ENCODE measurements at regions not wholly inside any gene's neighbourhood (a gene's known extent, or its start where the extent isn't known, plus 50 kb on each side); places are given as distances from the start of the nearest gene placed in this dataset.
"Not testable (repeated sequence)": the region's sequence is repeated elsewhere in the genome, so short reads cannot be mapped to it uniquely, and the experiment has no call there.

GRCh38 chr10:106378251-106378650 lies 786.3 kb downstream of the SORCS1 start:
- no peak for DNase-seq

GRCh38 chr10:106370751-106371150 lies 793.8 kb downstream of the SORCS1 start:
- no peak for DNase-seq

- DNase-seq: no peak
These were observed 803.6 kb downstream of the SORCS1 start for GRCh38 chr10:106360870-106361269.

DNA sequence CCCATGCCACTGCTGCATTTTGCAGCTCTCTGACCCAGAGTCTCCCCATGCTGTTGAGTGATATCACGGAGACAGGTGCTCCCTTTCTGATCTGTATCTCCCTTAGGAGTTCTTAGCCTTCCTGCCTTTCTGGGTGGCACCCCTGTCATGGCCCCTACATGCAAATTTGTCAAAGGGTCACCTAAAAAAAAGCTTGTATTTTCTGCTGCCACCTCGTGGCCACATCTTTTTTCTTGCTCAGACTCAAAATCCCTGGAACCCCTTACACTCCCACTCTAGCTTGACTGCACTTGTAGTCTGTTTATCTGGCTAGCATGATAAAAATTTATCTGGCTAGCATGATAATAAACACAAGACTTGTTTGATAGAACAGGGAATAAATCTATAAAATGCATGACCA lies 809.1 kb downstream of the SORCS1 start:
- DNase-seq: no peak

DNA sequence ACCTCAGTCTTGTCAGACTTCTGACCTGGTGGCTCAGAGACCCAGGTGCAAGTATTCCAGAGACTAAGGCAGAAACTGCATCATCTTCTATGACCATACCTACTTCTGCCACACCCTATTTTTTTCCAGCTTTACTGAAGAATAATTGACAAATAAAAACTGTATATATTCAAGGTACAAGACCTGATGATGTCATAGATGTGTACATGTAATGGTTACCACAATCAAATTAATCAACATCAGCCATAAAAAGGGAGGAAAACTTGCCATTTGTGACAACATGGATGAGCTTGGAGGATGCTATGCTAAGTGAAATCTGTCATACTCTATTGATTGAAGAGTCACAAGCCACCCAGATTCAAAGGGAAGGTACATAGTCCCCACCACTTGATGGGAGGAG lies 815.6 kb downstream of the SORCS1 start:
- no peak for DNase-seq

- DNase-seq: no peak
These were observed 817.0 kb downstream of the SORCS1 start for GRCh38 chr10:106347547-106347946.

GRCh38 chr10:106343539-106343938 lies 821.0 kb downstream of the SORCS1 start:
- not testable (repeated sequence) for DNase-seq

DNA sequence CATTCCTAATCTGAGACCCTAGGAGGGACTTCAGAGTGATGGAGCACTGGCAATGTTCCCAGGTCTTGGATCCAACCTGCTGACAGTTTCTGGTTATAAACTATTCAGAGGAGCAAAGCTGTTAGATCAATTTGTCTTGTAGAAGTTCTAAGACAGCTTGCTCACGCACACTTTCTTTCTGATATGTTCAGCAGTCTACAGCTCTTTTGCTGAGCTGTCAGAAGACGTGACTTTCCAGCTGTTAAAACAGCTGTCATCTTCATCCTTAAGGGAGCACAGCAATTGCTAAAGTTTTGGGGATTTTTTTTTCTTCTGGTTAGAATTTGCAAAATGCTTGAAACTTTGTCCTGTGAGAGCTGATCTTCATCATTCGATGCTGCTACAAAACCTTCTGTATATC lies 823.1 kb downstream of the SORCS1 start:
- DNase-seq: no peak

GRCh38 chr10:106338486-106338885 lies 826.0 kb downstream of the SORCS1 start:
- no peak for DNase-seq

DNA sequence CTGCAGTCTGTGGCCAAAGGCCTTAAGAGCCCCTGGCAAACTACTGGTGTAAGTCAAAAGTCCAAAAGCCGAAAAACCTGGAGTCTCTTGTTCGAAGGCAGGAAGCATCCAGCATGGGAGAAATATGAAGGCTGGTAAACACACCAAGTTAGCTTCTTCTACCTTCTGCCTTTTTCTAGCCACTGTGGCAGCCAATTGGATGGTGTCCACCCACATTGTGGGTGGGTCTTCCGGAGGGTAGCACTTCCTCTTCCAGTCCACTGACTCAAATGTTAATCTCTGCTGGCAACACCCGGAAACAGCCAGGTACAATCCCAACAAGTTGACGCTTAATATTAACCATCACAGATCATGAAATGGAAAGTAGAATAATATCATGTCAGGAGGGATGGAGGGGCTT lies 827.6 kb downstream of the SORCS1 start:
- no peak for DNase-seq

- DNase-seq: no peak
These were observed 836.8 kb downstream of the SORCS1 start for GRCh38 chr10:106327747-106328146.

DNA sequence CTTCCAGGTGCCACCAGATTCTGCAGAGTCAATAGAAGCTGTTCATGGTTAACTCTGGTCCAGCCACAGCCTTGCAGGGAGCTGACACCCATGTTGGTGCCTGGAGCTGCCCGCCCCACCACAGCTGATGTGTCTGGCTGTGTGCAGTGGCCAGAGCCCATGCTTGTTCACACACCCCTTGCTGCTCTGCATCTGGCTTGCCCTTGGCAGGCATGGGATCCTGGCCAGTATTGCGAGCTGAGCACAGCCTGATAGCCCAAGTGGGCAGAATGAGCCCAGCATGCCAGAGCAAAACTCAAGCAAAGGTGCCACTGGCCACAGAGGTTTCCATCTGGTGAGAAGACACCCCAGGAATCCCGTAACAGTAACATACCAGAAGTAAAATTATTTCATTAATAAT lies 843.6 kb downstream of the SORCS1 start:
- no peak for DNase-seq

GRCh38 chr10:106320078-106320477 lies 844.4 kb downstream of the SORCS1 start:
- no peak for DNase-seq

DNA sequence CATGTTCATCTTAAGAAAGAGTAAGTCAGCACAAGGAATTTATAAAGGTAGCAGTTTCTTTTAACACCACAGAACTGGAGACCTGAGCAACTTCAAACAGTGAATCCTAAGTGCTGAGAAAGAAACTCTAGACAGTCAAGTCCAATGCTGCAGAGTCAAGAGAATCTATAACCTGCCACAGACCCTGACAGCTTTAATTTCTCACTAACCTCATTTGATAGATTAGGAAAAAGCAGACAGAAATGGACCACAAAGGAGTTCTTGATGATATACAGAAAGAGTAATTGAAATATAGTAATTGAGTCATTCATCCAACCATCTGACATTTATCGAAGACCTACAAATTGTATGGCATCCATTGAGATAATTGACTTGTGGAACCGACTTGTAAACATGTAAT lies 847.0 kb downstream of the SORCS1 start:
- DNase-seq: no peak

DNA sequence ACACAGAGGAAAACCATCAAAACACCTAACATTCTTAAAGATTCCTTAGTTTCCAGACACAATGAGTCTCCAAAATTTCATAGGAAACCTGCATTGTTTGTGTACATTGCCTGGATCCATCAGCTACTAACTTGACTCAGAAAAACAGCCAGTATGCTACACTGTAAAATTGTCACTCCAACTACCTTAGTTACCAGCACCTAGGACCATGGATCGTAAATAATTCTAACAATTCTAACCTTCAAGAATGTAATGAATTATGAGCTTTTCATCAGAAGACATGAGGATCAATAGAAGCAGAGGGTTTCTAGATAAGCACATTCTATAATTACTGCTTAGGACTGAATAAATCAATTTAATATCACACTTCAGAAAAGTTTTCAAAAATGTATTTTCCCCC lies 851.5 kb downstream of the SORCS1 start:
- DNase-seq: no peak

DNA sequence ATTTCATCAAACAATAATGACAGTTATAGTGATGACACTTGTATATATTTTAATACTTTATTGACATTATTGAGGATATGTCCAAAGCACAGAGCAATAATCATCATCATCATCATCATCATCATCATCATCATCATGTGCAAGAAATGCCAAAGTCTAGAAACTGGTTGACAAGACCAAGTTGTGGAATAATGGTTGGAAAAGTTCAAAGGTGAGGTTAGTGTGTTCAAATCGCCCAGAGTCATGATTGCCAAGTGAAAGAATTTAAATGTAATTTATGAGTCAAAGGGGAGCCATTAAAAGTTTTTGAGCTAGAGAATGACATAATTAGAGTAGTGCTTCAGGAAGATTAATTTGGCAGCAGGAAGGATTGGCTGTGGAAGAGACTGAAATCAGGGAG lies 852.4 kb downstream of the SORCS1 start:
- DNase-seq: no peak

DNA sequence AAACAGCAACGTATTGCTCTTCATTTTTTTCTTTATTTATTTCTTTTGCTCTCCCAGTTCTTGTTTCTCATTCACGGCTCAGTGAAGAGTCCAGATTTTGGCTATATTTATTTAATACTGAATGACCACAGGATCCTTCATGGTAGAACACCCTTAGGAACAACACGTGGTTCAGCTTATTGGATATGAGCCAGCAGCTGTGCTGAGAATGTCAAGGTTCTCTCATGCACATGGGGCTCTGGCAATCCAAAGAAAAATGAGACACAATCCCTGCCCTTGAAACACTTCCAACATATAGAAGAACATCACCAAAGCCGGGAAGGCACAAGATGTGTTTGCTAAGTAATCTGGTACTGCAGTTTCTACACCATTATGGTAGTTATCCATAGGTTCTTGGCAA lies 852.9 kb downstream of the SORCS1 start:
- no peak for DNase-seq

- DNase-seq: no peak
These were observed 853.9 kb downstream of the SORCS1 start for GRCh38 chr10:106310596-106310995.

DNA sequence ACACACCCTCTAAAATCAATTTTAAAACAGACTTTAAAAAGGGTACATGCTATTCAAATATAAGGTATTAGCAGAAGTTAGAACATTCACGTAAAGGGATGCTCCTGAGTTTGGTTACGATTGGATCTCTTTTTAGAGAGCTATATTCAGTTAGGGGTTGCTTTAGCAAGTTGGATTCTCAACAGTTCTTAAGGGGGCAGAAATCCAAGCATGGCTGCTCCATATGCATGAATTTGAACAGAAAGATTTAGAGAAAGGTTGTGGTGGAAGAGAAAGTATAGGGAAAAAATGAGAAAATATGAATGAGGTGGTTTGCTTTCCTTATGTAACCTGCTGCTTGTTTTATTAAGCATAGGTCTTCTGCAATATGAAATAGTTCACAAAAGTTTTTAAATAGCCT lies 855.1 kb downstream of the SORCS1 start:
- no peak for DNase-seq

- no peak for DNase-seq
These were observed 856.2 kb downstream of the SORCS1 start for GRCh38 chr10:106308284-106308683.

GRCh38 chr10:106304056-106304455 lies 860.5 kb downstream of the SORCS1 start:
- no peak for DNase-seq

DNA sequence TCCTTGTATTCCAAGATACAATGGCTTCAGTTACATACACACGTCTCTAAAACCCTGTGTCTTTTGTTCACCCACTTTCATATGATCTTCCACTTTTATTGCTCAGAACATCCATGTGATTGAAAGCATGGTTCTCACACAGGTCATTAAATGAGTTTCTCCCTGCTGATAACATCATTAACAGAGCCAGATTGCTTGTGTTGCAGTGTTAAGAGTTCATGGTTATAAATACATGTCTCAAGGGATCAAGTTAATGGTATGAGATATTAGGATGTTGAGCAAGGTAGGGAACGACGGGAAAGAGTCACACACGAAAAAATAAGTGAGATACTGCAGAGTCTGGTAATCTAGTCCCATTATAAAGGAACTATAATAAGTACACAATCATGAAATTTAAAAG lies 861.5 kb downstream of the SORCS1 start:
- DNase-seq: no peak

DNA sequence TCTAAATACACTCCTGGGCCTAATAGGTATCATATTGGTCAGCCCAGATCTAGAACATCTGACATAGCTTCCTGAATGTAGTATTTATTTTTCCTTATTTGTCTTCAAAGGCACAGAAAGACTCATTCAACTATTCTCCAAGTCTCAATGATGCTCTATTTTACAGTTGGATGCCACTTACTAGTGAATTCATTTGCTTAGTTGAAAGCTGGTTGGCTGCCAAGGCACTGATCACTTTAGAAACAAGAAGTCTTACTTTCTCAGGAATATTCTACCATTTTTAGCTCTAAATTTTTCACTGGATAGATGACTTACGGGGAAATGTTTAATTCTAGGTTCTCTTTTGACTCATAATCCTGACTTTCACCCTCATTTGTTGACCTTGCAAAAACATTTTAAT lies 863.4 kb downstream of the SORCS1 start:
- no peak for DNase-seq

- DNase-seq: no peak
These were observed 867.6 kb downstream of the SORCS1 start for GRCh38 chr10:106296750-106297392.

DNA sequence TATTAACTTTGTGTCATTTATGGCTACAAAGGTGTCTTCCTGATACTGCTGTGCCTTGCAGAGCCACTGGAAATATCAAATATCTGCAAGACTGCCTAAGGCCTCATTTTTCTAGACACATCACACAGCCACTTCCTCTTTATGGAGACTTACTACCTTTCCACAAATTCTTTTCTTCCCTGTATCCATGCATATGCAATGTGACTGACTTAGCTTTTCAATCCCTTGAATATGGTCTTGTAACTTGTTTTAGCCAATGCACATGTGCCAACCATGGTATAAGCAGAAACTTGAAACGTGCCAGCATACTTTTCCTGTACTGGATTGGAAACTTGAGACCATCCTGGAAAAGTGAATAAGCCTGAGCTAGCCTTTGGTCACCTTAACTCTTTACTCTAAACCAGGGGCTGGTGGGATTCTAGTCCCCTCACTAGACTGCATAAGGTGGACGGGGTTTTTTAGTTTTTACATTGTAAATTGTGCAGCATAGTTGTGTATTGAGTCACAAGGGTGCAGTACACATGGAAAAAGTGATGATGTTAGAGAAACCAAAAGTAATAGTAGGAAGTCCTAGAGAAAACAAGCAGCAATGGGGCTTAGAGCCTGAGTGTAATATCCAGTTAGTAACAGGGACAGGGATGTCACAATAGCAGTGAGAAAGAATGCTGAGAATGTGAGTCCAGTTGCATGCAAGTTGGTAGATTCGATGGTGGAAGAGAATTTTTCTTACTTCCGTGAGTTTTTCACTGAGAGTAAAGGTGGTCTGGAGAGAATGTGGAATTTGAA lies 879.5 kb downstream of the SORCS1 start:
- no peak for DNase-seq

Measured in NCI-H446 (cell line).